Effector memory CD8-positive, alpha-beta T cell (primary cell): ENCODE measurements at regions not wholly inside any gene's neighbourhood (a gene's known extent, or its start where the extent isn't known, plus 50 kb on each side); places are given as distances from the start of the nearest gene placed in this dataset.

ENCODE experiments used
- ATAC-seq: fragments of 150-1000 bp; cut with Tn5 transposase; replicated peaks from 2 replicates; pipeline ENCODE4 v1.10.0; 2021; ENCODE audit warnings: mild to moderate bottlenecking, moderate library complexity
- DNase-seq, 3 experiments: peaks; one replicate each; pipeline ENCODE4 v3.0.0; 2021
- H3K27ac Mint-ChIP-seq, 2 donors: one replicate each; pipeline ENCODE4 v1.8.0; 2022; ENCODE audit warnings: mild to moderate bottlenecking in 2 of 2, mixed read lengths in 2 of 2, moderate library complexity in 2 of 2
- H3K27me3 Mint-ChIP-seq, 2 donors: one replicate each; pipeline ENCODE4 v1.8.0; 2022; ENCODE audit warnings: mixed read lengths in 2 of 2
- H3K36me3 Mint-ChIP-seq: one replicate; pipeline ENCODE4 v1.8.0; 2022; ENCODE audit warnings: mild to moderate bottlenecking, moderate library complexity, mixed read lengths; ENCODE audit not compliant: insufficient read depth
- H3K4me1 Mint-ChIP-seq, 2 donors: one replicate each; pipeline ENCODE4 v1.8.0; 2022; ENCODE audit warnings: low read depth in 2 of 2, mixed read lengths in 2 of 2
- H3K4me3 Mint-ChIP-seq, 2 donors: one replicate each; pipeline ENCODE4 v1.8.0; 2022; ENCODE audit warnings: mild to moderate bottlenecking in 2 of 2, mixed read lengths in 2 of 2, moderate library complexity in 2 of 2
- H3K9me3 Mint-ChIP-seq, 2 donors: one replicate each; pipeline ENCODE4 v1.8.0; 2022; ENCODE audit warnings: mixed read lengths in 2 of 2

- no peaks in the 10 kb centered on the region for H3K36me3 Mint-ChIP-seq
- no peaks in the 10 kb centered on the region for H3K9me3 Mint-ChIP-seq
- DNase-seq (no peak), ATAC-seq (no peak)
- peaks cover 0 to 12% of the 10 kb centered on the region in 2 donors for H3K27me3 Mint-ChIP-seq
- H3K4me1 Mint-ChIP-seq = no peaks in the 10 kb centered on the region
- no peak overlapping the region for H3K4me3 Mint-ChIP-seq
- H3K27ac Mint-ChIP-seq = no peak overlapping the region
Measured at GRCh38 chr1:119294722-119295121, 73.9 kb upstream of the HAO2 start.

- DNase-seq (no peak), ATAC-seq (no peak)
- Mint-ChIP-seq H3K27me3 (peaks cover 20 to 24% of the 10 kb centered on the region in 2 donors), H3K4me1 (no peaks in the 10 kb centered on the region), H3K27ac (no peak overlapping the region), H3K4me3 (no peak overlapping the region), H3K9me3 (no peaks in the 10 kb centered on the region), H3K36me3 (no peaks in the 10 kb centered on the region)
Measured at GRCh38 chr1:119298687-119299303, 69.8 kb upstream of the HAO2 start.

GRCh38 chr1:119302011-119302410 is 66.6 kb upstream of the HAO2 start:
- Mint-ChIP-seq H3K4me3 (no peak overlapping the region), H3K27me3 (peaks cover 11 to 24% of the 10 kb centered on the region in 2 donors), H3K36me3 (no peaks in the 10 kb centered on the region), H3K27ac (no peak overlapping the region), H3K9me3 (no peaks in the 10 kb centered on the region), H3K4me1 (no peaks in the 10 kb centered on the region)
- DNase-seq (no peak), ATAC-seq (no peak)

GRCh38 chr1:119308130-119308700 is 60.4 kb upstream of the HAO2 start:
- no peaks in the 10 kb centered on the region for H3K36me3 Mint-ChIP-seq
- ATAC-seq = no peak

GRCh38 chr1:119308806-119309205 is 59.8 kb upstream of the HAO2 start:
- ATAC-seq (no peak), DNase-seq (no peak)
- Mint-ChIP-seq H3K27ac (no peak overlapping the region), H3K36me3 (no peaks in the 10 kb centered on the region), H3K9me3 (no peaks in the 10 kb centered on the region), H3K27me3 (peaks cover 6 to 25% of the 10 kb centered on the region in 2 donors), H3K4me3 (no peak overlapping the region), H3K4me1 (no peaks in the 10 kb centered on the region)

More at GRCh38 chr1:119308130-119308700, 60.4 kb upstream of the HAO2 start:
- Mint-ChIP-seq H3K9me3 (no peaks in the 10 kb centered on the region), H3K27me3 (peaks cover 9 to 31% of the 10 kb centered on the region in 2 donors), H3K4me1 (no peaks in the 10 kb centered on the region), H3K27ac (no peak overlapping the region), H3K4me3 (no peak overlapping the region)
- no peak for DNase-seq

- Mint-ChIP-seq H3K4me3 (no peak overlapping the region), H3K9me3 (no peaks in the 10 kb centered on the region), H3K4me1 (no peaks in the 10 kb centered on the region), H3K27ac (no peak overlapping the region), H3K36me3 (no peaks in the 10 kb centered on the region), H3K27me3 (peaks cover 6 to 25% of the 10 kb centered on the region in 2 donors)
- ATAC-seq (no peak), DNase-seq (no peak)
Measured at GRCh38 chr1:119310301-119310700, 58.3 kb upstream of the HAO2 start.

- no peak overlapping the region for H3K27ac Mint-ChIP-seq
- DNase-seq (no peak), ATAC-seq (no peak)
- H3K4me3 Mint-ChIP-seq = no peak overlapping the region
- no peaks in the 10 kb centered on the region for H3K4me1 Mint-ChIP-seq
- H3K36me3 Mint-ChIP-seq = no peaks in the 10 kb centered on the region
- H3K27me3 Mint-ChIP-seq = peaks cover 6 to 25% of the 10 kb centered on the region in 2 donors
- H3K9me3 Mint-ChIP-seq = no peaks in the 10 kb centered on the region
Measured at GRCh38 chr1:119312500-119312899, 56.1 kb upstream of the HAO2 start.

- Mint-ChIP-seq H3K27me3 (peaks cover 6 to 14% of the 10 kb centered on the region in 2 donors), H3K4me1 (no peaks in the 10 kb centered on the region), H3K9me3 (no peaks in the 10 kb centered on the region), H3K27ac (no peak overlapping the region), H3K36me3 (no peaks in the 10 kb centered on the region), H3K4me3 (no peak overlapping the region)
- DNase-seq (no peak), ATAC-seq (no peak)
Measured at GRCh38 chr1:119314001-119314796, 54.4 kb upstream of the HAO2 start.

GRCh38 chr1:119316870-119317416 is 51.6 kb upstream of the HAO2 start:
- Mint-ChIP-seq H3K27me3 (no peaks in the 10 kb centered on the region), H3K4me1 (no peaks in the 10 kb centered on the region), H3K9me3 (no peaks in the 10 kb centered on the region), H3K27ac (no peak overlapping the region), H3K36me3 (no peaks in the 10 kb centered on the region), H3K4me3 (no peak overlapping the region)
- DNase-seq (no peak), ATAC-seq (no peak)

GRCh38 chr1:119318466-119319309 is 49.9 kb upstream of the HAO2 start:
- no peaks in the 10 kb centered on the region for H3K36me3 Mint-ChIP-seq
- H3K4me1 Mint-ChIP-seq = no peaks in the 10 kb centered on the region
- ATAC-seq = peak; percentile 44

More at GRCh38 chr1:119318466-119319309, 49.9 kb upstream of the HAO2 start:
- no peak for DNase-seq
- no peak overlapping the region for H3K4me3 Mint-ChIP-seq
- no peaks in the 10 kb centered on the region for H3K27me3 Mint-ChIP-seq
- H3K9me3 Mint-ChIP-seq = no peaks in the 10 kb centered on the region
- H3K27ac Mint-ChIP-seq = no peak overlapping the region
